IMR-90 (cell line): ENCODE measurements at regions not wholly inside any gene's neighbourhood (a gene's known extent, or its start where the extent isn't known, plus 50 kb on each side); places are given as distances from the start of the nearest gene placed in this dataset.

Experiments used
- ATAC-seq: fragments of 200-7000 bp; cut with Tn5 transposase; 2 replicates; pipeline ENCODE4 v1.9.1; 2020; ENCODE audit warnings: low read depth, mild to moderate bottlenecking, moderate library complexity
- BruUV-seq: library from RNA; stranded (reverse); fragments of 400-500 nt; replicated peaks from 2 replicates; lab custom pipeline; 2021; lab: Mats Ljungman, UMichigan
- CTCF ChIA-PET: fragments of 300-600 bp; formaldehyde crosslinking; extraction: SDS; loops from one replicate; lab custom pipeline; 2021; ENCODE audit warnings: antibody characterized with exemption; lab: Yijun Ruan, JAX
- POLR2A ChIA-PET: fragments of 300-600 bp; sonication (Branson Sonifier 250); formaldehyde crosslinking; loops from one replicate; lab custom pipeline; 2022; ENCODE audit warnings: antibody characterized with exemption; ENCODE audit not compliant: unreplicated experiment; lab: Charles Lee
- DNase-seq: peaks from one replicate; pipeline ENCODE4 v3.0.0; 2013
- H2AFZ ChIP-seq: replicated peaks from 2 replicates; pipeline ENCODE3; 2013; ENCODE audit warnings: low read length, mild to moderate bottlenecking; ENCODE audit not compliant: poor library complexity
- H2AK5ac ChIP-seq: 2 replicates; pipeline ENCODE4 v1.6.1; 2013; ENCODE audit warnings: low read depth, low read length, inconsistent platforms
- H2AK9ac ChIP-seq: replicated peaks from 2 replicates; pipeline ENCODE3; 2013; ENCODE audit warnings: mild to moderate bottlenecking, low read depth, low read length, moderate library complexity; ENCODE audit not compliant: poor library complexity
- H2BK120ac ChIP-seq: 2 replicates; pipeline ENCODE4 v1.6.1; 2013; ENCODE audit warnings: low read depth, low read length, inconsistent platforms
- H2BK15ac ChIP-seq: 3 replicates; pipeline ENCODE4 v1.6.1; 2013; ENCODE audit warnings: low read depth, low read length, inconsistent platforms
- H2BK20ac ChIP-seq: 2 replicates; pipeline ENCODE4 v1.6.1; 2013; ENCODE audit warnings: low read depth, mild to moderate bottlenecking, inconsistent platforms, low read length, moderate library complexity
- H2BK5ac ChIP-seq: 2 replicates; pipeline ENCODE4 v1.6.1; 2013; ENCODE audit warnings: mild to moderate bottlenecking, low read depth, low read length, inconsistent platforms; ENCODE audit not compliant: poor library complexity, severe bottlenecking
- H3K14ac ChIP-seq: replicated peaks from 2 replicates; pipeline ENCODE4 v1.6.1; 2013; ENCODE audit warnings: low read depth, low read length, inconsistent platforms
- H3K18ac ChIP-seq: 2 replicates; pipeline ENCODE4 v1.6.1; 2013; ENCODE audit warnings: low read depth, low read length, control low read depth
- H3K23ac ChIP-seq: 2 replicates; pipeline ENCODE4 v1.6.1; 2013; ENCODE audit warnings: low read depth, low read length, inconsistent platforms
- H3K27ac ChIP-seq: 2 replicates; pipeline ENCODE4 v1.5.1; 2013; ENCODE audit warnings: mild to moderate bottlenecking, control low read depth, low read length; ENCODE audit not compliant: insufficient read depth
- H3K27me3 ChIP-seq: 2 replicates; pipeline ENCODE4 v1.6.1; 2013; ENCODE audit warnings: low read length; ENCODE audit not compliant: control insufficient read depth, insufficient read depth
- H3K36me3 ChIP-seq: 2 replicates; pipeline ENCODE4 v1.6.1; 2013; ENCODE audit warnings: low read length, mixed read lengths; ENCODE audit not compliant: control insufficient read depth, insufficient read depth
- H3K4ac ChIP-seq: 2 replicates; pipeline ENCODE4 v1.6.1; 2013; ENCODE audit warnings: low read depth, low read length, inconsistent platforms
- H3K4me1 ChIP-seq: 2 replicates; pipeline ENCODE4 v1.6.1; 2013; ENCODE audit warnings: low read length, mixed read lengths; ENCODE audit not compliant: control insufficient read depth, insufficient read depth
- H3K4me2 ChIP-seq: 2 replicates; pipeline ENCODE4 v1.6.1; 2013; ENCODE audit warnings: low read depth, mild to moderate bottlenecking, control low read depth, low read length, moderate library complexity
- H3K4me3 ChIP-seq: 2 replicates; pipeline ENCODE4 v1.5.1; 2013; ENCODE audit warnings: low read depth, mild to moderate bottlenecking, control low read depth, low read length, moderate library complexity; ENCODE audit not compliant: insufficient read depth
- H3K56ac ChIP-seq: 2 replicates; pipeline ENCODE4 v1.6.1; 2013; ENCODE audit warnings: low read length, inconsistent platforms; ENCODE audit not compliant: insufficient read depth; ENCODE audit errors: extremely low read depth
- H3K79me1 ChIP-seq, 2 experiments: 2 replicates each; pipeline ENCODE4 v1.6.1; 2013; ENCODE audit warnings: low read length in 2 of 2, inconsistent platforms in 1 of 2, low read depth in 1 of 2
- H3K9ac ChIP-seq: 2 replicates; pipeline ENCODE4 v1.6.1; 2013; ENCODE audit warnings: low read depth, low read length, control low read depth
- H3K9me1 ChIP-seq: 2 replicates; pipeline ENCODE4 v1.6.1; 2013; ENCODE audit warnings: low read length, inconsistent platforms; ENCODE audit not compliant: insufficient read depth
- H3K9me3 ChIP-seq: 2 replicates; pipeline ENCODE4 v1.6.1; 2013; ENCODE audit warnings: low read length; ENCODE audit not compliant: control insufficient read depth, insufficient read depth
- H4K20me1 ChIP-seq: 2 replicates; pipeline ENCODE4 v1.6.1; 2013; ENCODE audit warnings: low read length, inconsistent platforms; ENCODE audit not compliant: insufficient read depth
- H4K5ac ChIP-seq: 2 replicates; pipeline ENCODE4 v1.6.1; 2013; ENCODE audit warnings: mild to moderate bottlenecking, low read depth, low read length, control low read depth
- H4K8ac ChIP-seq, 2 experiments: 2 replicates each; pipeline ENCODE4 v1.6.1; 2013; ENCODE audit warnings: low read depth in 2 of 2, low read length in 2 of 2, control low read depth in 1 of 2, inconsistent platforms in 1 of 2
- H4K91ac ChIP-seq: 2 replicates; pipeline ENCODE4 v1.6.1; 2013; ENCODE audit warnings: low read depth, low read length, inconsistent platforms; ENCODE audit not compliant: insufficient read depth
- BHLHE40 ChIP-seq: fragments of 150-350 bp; IDR thresholded peaks from 2 replicates; pipeline ENCODE4 v1.6.1; 2016; ENCODE audit warnings: mild to moderate bottlenecking, low read depth, low read length
- CEBPB ChIP-seq: IDR thresholded peaks from 2 replicates; pipeline ENCODE4 v1.6.1; 2012; ENCODE audit warnings: low read depth, low read length, improper control_type of control experiment
- CHD1 ChIP-seq: IDR thresholded peaks from 2 replicates; pipeline ENCODE4 v1.6.1; 2012; ENCODE audit warnings: low read depth, low read length, improper control_type of control experiment
- FOS ChIP-seq: fragments of 150-350 bp; IDR thresholded peaks from 2 replicates; pipeline ENCODE4 v1.6.1; 2016; ENCODE audit warnings: low read depth, low read length
- MAFK ChIP-seq: IDR thresholded peaks from 2 replicates; pipeline ENCODE4 v1.6.1; 2012; ENCODE audit warnings: low read depth, low read length, improper control_type of control experiment
- MAZ ChIP-seq: IDR thresholded peaks from 2 replicates; pipeline ENCODE4 v1.6.1; 2012; ENCODE audit warnings: low read depth, mild to moderate bottlenecking, low read length, improper control_type of control experiment, moderate library complexity, borderline replicate concordance
- MXI1 ChIP-seq: IDR thresholded peaks from 2 replicates; pipeline ENCODE4 v1.6.1; 2012; ENCODE audit warnings: low read depth, mild to moderate bottlenecking, low read length, moderate library complexity, borderline replicate concordance
- NFE2L2 ChIP-seq: fragments of 150-350 bp; IDR thresholded peaks from 2 replicates; pipeline ENCODE4 v1.6.1; 2016; ENCODE audit warnings: low read depth, mild to moderate bottlenecking, low read length
- POLR2A ChIP-seq: IDR thresholded peaks from 2 replicates; pipeline ENCODE4 v1.6.1; 2012; ENCODE audit warnings: mild to moderate bottlenecking, low read depth, low read length
- RAD21 ChIP-seq: IDR thresholded peaks from 2 replicates; pipeline ENCODE4 v1.6.1; 2012; ENCODE audit warnings: low read length, improper control_type of control experiment
- RCOR1 ChIP-seq: IDR thresholded peaks from 2 replicates; pipeline ENCODE4 v1.6.1; 2012; ENCODE audit warnings: mild to moderate bottlenecking, low read length, improper control_type of control experiment; ENCODE audit not compliant: insufficient replicate concordance
- RFX5 ChIP-seq: IDR thresholded peaks from 2 replicates; pipeline ENCODE4 v1.8.0; 2012; ENCODE audit warnings: low read depth, mild to moderate bottlenecking, low read length, moderate library complexity
- SMC3 ChIP-seq: fragments of 150-350 bp; IDR thresholded peaks from 2 replicates; pipeline ENCODE4 v1.6.1; 2016; ENCODE audit warnings: low read depth, mild to moderate bottlenecking, antibody characterized with exemption, low read length, moderate library complexity
- WGBS, 2 experiments: methylation state at CpG; one replicate each; pipeline versions ENCODE4 v1.1.5 to v1.1.7; 2013; ENCODE audit warnings: missing lambda C conversion rate in 2 of 2; ENCODE audit not compliant: insufficient read length in 1 of 2; ENCODE audit errors: extremely low coverage in 2 of 2; 5-methylcytosine and 5-hydroxymethylcytosine counted together
- dilution Hi-C: fragments of 300-500 bp; cut with HindIII; formaldehyde crosslinking; loops from one replicate; pipeline ENCODE4 v1.14.3; 2018; ENCODE audit warnings: low sequenced_read_pairs; ENCODE audit not compliant: unreplicated experiment
- in situ Hi-C: fragments of 300-500 bp; cut with MboI; formaldehyde crosslinking; loops from 3 replicates; pipeline ENCODE4 v1.14.3; 2019; ENCODE audit warnings: low sequenced_read_pairs, inconsistent platforms, mixed read lengths
- intact Hi-C: fragments of 100-400 bp; cut with micrococcal nuclease; formaldehyde crosslinking; loops from 2 replicates; pipeline ENCODE4 v1.10.0; 2022
- TF ChIP-seq, protein P1 (sequence below): fragments of 150-350 bp; IDR thresholded peaks from 2 replicates; pipeline ENCODE4 v1.6.1; 2016; ENCODE audit warnings: low read depth, mild to moderate bottlenecking, low read length, moderate library complexity, borderline replicate concordance
- TF ChIP-seq, protein P2 (sequence below): conservative IDR thresholded peaks from 2 replicates; pipeline ENCODE4 v1.5.1; 2012; ENCODE audit warnings: mild to moderate bottlenecking, low read depth, low read length, improper control_type of control experiment
- TF ChIP-seq, protein P3 (sequence below): fragments of 150-350 bp; IDR thresholded peaks from 2 replicates; pipeline ENCODE4 v1.6.1; 2017; ENCODE audit warnings: mild to moderate bottlenecking, antibody characterized with exemption, low read length, low read depth

DNA sequence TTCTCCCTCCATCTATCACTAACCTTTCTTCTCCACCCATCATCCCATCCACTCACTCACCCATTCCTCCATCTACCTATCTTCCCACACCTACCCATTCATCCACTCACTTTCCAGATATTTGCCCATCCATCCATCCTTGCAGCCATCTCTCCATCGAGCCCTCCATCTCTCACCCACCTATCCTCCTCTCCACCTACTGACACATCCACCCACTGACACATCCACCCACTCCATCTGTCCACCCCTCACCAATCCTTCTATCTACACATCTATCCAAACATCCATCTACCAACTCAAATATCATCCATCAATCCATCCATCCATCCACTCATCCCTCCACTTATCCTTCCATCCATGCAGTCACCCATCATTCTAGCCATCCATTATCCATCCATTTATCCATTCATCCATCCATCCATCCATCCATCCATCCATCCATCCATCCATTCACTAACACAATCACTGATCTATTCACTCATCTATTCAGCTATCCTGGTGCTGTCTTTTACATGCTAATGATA is 68.9 kb upstream of the SPTLC1 start:
- peaks cover 27% of the 10 kb centered on the region for H3K4me1 ChIP-seq
- H4K8ac ChIP-seq, result peak overlapping the region; percentile 27 to 30; a peak in 2 of 4 replicates
- peak overlapping the region; percentile 67; the same call in 1 of the 2 replicates for H3K18ac ChIP-seq
- no peak overlapping the region for H3K23ac ChIP-seq
- peak overlapping the region; percentile 87 for H2AK5ac ChIP-seq
- H2BK20ac ChIP-seq, result peak overlapping the region; percentile 75
- ATAC-seq, result no peak
- H4K20me1 ChIP-seq, result no peaks in the 10 kb centered on the region; the same call in 1 of the 2 replicates
- H2AK9ac ChIP-seq, result no peak overlapping the region
- H3K4me3 ChIP-seq, result no peak overlapping the region
- H3K36me3 ChIP-seq, result no peaks in the 10 kb centered on the region
- H4K5ac ChIP-seq, result no peak overlapping the region
- BruUV-seq, result no TSS peak
- intact Hi-C loops, result no loop called here
- in situ Hi-C loops, result no loop called here
- H3K14ac ChIP-seq, result peak overlapping the region; percentile 78; the same call in 1 of the 2 replicates
- dilution Hi-C loops, result no loop called here
- no peak overlapping the region for H3K27ac ChIP-seq
- ChIA-PET CTCF (no interaction called here), POLR2A (no interaction called here)
- H3K4me2 ChIP-seq, result no peak overlapping the region
- H3K4ac ChIP-seq, result peak overlapping the region; percentile 80
- WGBS, 2 experiments, result 80% methylated on average over 1 of the region's 1 CpG; no CpG with 5 or more reads in 1 of the 2 experiments
- TF ChIP-seq CHD1, result no peak
- no peak for TF ChIP-seq SMC3
- TF ChIP-seq, protein P1, sequence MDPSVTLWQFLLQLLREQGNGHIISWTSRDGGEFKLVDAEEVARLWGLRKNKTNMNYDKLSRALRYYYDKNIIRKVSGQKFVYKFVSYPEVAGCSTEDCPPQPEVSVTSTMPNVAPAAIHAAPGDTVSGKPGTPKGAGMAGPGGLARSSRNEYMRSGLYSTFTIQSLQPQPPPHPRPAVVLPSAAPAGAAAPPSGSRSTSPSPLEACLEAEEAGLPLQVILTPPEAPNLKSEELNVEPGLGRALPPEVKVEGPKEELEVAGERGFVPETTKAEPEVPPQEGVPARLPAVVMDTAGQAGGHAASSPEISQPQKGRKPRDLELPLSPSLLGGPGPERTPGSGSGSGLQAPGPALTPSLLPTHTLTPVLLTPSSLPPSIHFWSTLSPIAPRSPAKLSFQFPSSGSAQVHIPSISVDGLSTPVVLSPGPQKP, result no peak
- TF ChIP-seq, protein P2, sequence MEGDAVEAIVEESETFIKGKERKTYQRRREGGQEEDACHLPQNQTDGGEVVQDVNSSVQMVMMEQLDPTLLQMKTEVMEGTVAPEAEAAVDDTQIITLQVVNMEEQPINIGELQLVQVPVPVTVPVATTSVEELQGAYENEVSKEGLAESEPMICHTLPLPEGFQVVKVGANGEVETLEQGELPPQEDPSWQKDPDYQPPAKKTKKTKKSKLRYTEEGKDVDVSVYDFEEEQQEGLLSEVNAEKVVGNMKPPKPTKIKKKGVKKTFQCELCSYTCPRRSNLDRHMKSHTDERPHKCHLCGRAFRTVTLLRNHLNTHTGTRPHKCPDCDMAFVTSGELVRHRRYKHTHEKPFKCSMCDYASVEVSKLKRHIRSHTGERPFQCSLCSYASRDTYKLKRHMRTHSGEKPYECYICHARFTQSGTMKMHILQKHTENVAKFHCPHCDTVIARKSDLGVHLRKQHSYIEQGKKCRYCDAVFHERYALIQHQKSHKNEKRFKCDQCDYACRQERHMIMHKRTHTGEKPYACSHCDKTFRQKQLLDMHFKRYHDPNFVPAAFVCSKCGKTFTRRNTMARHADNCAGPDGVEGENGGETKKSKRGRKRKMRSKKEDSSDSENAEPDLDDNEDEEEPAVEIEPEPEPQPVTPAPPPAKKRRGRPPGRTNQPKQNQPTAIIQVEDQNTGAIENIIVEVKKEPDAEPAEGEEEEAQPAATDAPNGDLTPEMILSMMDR, result no peak
- TF ChIP-seq MAZ, result no peak
- no peak for TF ChIP-seq RCOR1
- no peak for TF ChIP-seq BHLHE40
- no peak for TF ChIP-seq NFE2L2
- no peak for TF ChIP-seq CEBPB
- TF ChIP-seq MXI1, result no peak
- TF ChIP-seq FOS, result no peak
- no peak for TF ChIP-seq RFX5
- no peak for TF ChIP-seq MAFK
- TF ChIP-seq RAD21, result no peak
- TF ChIP-seq, protein P3, sequence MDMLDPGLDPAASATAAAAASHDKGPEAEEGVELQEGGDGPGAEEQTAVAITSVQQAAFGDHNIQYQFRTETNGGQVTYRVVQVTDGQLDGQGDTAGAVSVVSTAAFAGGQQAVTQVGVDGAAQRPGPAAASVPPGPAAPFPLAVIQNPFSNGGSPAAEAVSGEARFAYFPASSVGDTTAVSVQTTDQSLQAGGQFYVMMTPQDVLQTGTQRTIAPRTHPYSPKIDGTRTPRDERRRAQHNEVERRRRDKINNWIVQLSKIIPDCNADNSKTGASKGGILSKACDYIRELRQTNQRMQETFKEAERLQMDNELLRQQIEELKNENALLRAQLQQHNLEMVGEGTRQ, result no peak
- TF ChIP-seq POLR2A, result no peak
- peaks cover 3% of the 10 kb centered on the region for H3K9me3 ChIP-seq
- no peaks in the 10 kb centered on the region for H3K27me3 ChIP-seq
- DNase-seq, result no peak
- H3K56ac ChIP-seq, result no peak overlapping the region
- H3K9ac ChIP-seq, result no peak overlapping the region
- no peaks in the 10 kb centered on the region for H3K79me1 ChIP-seq
- H3K9me1 ChIP-seq, result peaks cover 31% of the 10 kb centered on the region
- H2BK5ac ChIP-seq, result peak overlapping the region; percentile 61
- H2BK15ac ChIP-seq, result peak overlapping the region; percentile 71; the same call in 2 of the 3 replicates
- peak overlapping the region; percentile 83 for H4K91ac ChIP-seq
- H2AFZ ChIP-seq, result no peak overlapping the region
- peak overlapping the region; percentile 84 for H2BK120ac ChIP-seq
